K562 (cell line): ENCODE measurements at regions not wholly inside any gene's neighbourhood (a gene's known extent, or its start where the extent isn't known, plus 50 kb on each side); places are given as distances from the start of the nearest gene placed in this dataset.

ENCODE experiments used
- ATAC-seq: fragments of 200-7000 bp; cut with Tn5 transposase; 3 replicates; pipeline ENCODE4 v1.9.1; 2020; ENCODE audit warnings: moderate library complexity
- BruUV-seq: library from RNA; stranded (reverse); fragments of 400-500 nt; replicated peaks from 2 replicates; lab custom pipeline; 2021; lab: Mats Ljungman, UMichigan
- CTCF ChIA-PET: fragments of 300-600 bp; formaldehyde crosslinking; extraction: SDS; loops from one replicate; lab custom pipeline; 2021; ENCODE audit warnings: low intra/inter-chr PET ratio; lab: Yijun Ruan, JAX
- POLR2A ChIA-PET: fragments of 300-600, 350-650 bp; sonication (Branson Sonifier 250); formaldehyde crosslinking; extraction: SDS; loops from one replicate; lab custom pipeline; 2021; ENCODE audit warnings: antibody characterized with exemption, inconsistent platforms; lab: Yijun Ruan, JAX
- DNase-seq, 4 experiments: peaks; one replicate each; pipeline versions ENCODE4 v3.0.0 to v3.0.0-alpha.2; 2011 to 2018; ENCODE audit warnings: low spot score in 3 of 4, mixed read lengths in 3 of 4; ENCODE audit errors: extremely low read depth in 1 of 4
- FAIRE-seq: peaks from 2 replicates; lab custom pipeline; 2011; peaks lifted over from hg19 to GRCh38; lab: Jason Lieb, UNC
- H2AFZ ChIP-seq: 2 replicates; pipeline ENCODE4 v1.6.0; 2011; ENCODE audit warnings: low read depth, low read length, control low read depth, inconsistent platforms
- H3K27ac ChIP-seq: fragments of 200-600 bp; 3 replicates; pipeline ENCODE4 v1.8.0; 2011; ENCODE audit warnings: low read depth, mild to moderate bottlenecking, control low read depth, inconsistent platforms, low read length, moderate library complexity, mixed read lengths; ENCODE audit errors: extremely low read depth
- H3K27me3 ChIP-seq, 2 experiments: fragments of 300-600 bp in 1 of 2; 2 replicates in 1 of 2; 3 replicates in 1 of 2; pipeline versions ENCODE4 v1.6.0 to v1.8.0; 2011; ENCODE audit warnings: inconsistent platforms in 2 of 2, low read length in 2 of 2, mild to moderate bottlenecking in 1 of 2, mixed read lengths in 1 of 2, moderate library complexity in 1 of 2; ENCODE audit not compliant: control insufficient read depth in 2 of 2, insufficient read depth in 2 of 2
- H3K36me3 ChIP-seq: fragments of 300-600 bp; 3 replicates; pipeline ENCODE4 v1.8.0; 2011; ENCODE audit warnings: mild to moderate bottlenecking, low read length, inconsistent platforms; ENCODE audit not compliant: control insufficient read depth, insufficient read depth
- H3K4me1 ChIP-seq, 2 experiments: fragments of 200-600 bp in 1 of 2; replicated peaks in 1 of 2; 2 replicates in 1 of 2; 3 replicates in 1 of 2; pipeline versions ENCODE4 v1.5.1 to v1.8.0; 2011; ENCODE audit warnings: inconsistent platforms in 2 of 2, low read length in 2 of 2, mild to moderate bottlenecking in 1 of 2, mixed read lengths in 1 of 2, moderate library complexity in 1 of 2; ENCODE audit not compliant: control insufficient read depth in 2 of 2, insufficient read depth in 2 of 2
- H3K4me2 ChIP-seq: 2 replicates; pipeline ENCODE4 v1.6.1; 2011; ENCODE audit warnings: low read length, control low read depth, inconsistent platforms, mixed read lengths; ENCODE audit not compliant: insufficient read depth
- H3K4me3 ChIP-seq: fragments of 200-600 bp; sonication (generic), shearing (Covaris generic); 2 replicates; pipeline ENCODE4 v1.5.1; 2016; ENCODE audit warnings: control low read depth, inconsistent platforms
- H3K79me2 ChIP-seq: fragments of 200-600 bp; 3 replicates; pipeline ENCODE4 v1.8.0; 2011; ENCODE audit warnings: low read length, inconsistent platforms; ENCODE audit not compliant: control insufficient read depth, insufficient read depth
- H3K9ac ChIP-seq, 2 experiments: 2 replicates each; pipeline versions ENCODE4 v1.6.0 to v1.6.1; 2011; ENCODE audit warnings: low read depth in 2 of 2, low read length in 2 of 2, control low read depth in 1 of 2, inconsistent platforms in 1 of 2, mild to moderate bottlenecking in 1 of 2, mixed read lengths in 1 of 2; ENCODE audit not compliant: insufficient read depth in 1 of 2
- H3K9me1 ChIP-seq: one replicate; pipeline ENCODE4 v1.6.0; 2011; ENCODE audit warnings: inconsistent platforms, mild to moderate bottlenecking, low read length, moderate library complexity; ENCODE audit not compliant: control insufficient read depth, insufficient read depth
- H3K9me3 ChIP-seq: replicated peaks from 2 replicates; pipeline ENCODE4 v1.5.1; 2011; ENCODE audit warnings: low read depth, low read length, inconsistent platforms; ENCODE audit not compliant: control insufficient read depth, insufficient read depth
- H4K20me1 ChIP-seq: replicated peaks from 2 replicates; pipeline ENCODE4 v1.6.1; 2011; ENCODE audit warnings: low read length, inconsistent platforms, mixed read lengths; ENCODE audit not compliant: control insufficient read depth, insufficient read depth
- ETS2 ChIP-seq: IDR thresholded peaks from 2 replicates; pipeline ENCODE4 v1.6.1; 2016; ENCODE audit warnings: borderline replicate concordance, missing genetic modification characterization, mild to moderate bottlenecking, moderate library complexity, missing compliant biosample characterization; ENCODE audit not compliant: poor library complexity, severe bottlenecking
- KLF1 ChIP-seq: fragments of 450-650 bp; IDR thresholded peaks from 2 replicates; pipeline ENCODE4 v1.6.1; 2016; ENCODE audit warnings: missing genetic modification characterization, missing compliant biosample characterization
- NELFE ChIP-seq: IDR thresholded peaks from 2 replicates; pipeline ENCODE4 v1.6.1; 2011; ENCODE audit warnings: mild to moderate bottlenecking; ENCODE audit not compliant: insufficient read depth, insufficient read length
- NR2C2 ChIP-seq, 2 experiments: fragments of 200-800 bp in 1 of 2; sonication (Bioruptor generic) in 1 of 2; sonication (generic) in 1 of 2; formaldehyde crosslinking in 1 of 2; IDR thresholded peaks; 2 replicates each; pipeline versions ENCODE4 v1.6.1 to v1.8.0; 2016 to 2022; ENCODE audit warnings: mild to moderate bottlenecking in 1 of 2, missing compliant biosample characterization in 1 of 2, missing genetic modification characterization in 1 of 2, missing genetic modification reagents in 1 of 2
- NR2F6 ChIP-seq: fragments of 450-650 bp; formaldehyde crosslinking; IDR thresholded peaks from 2 replicates; pipeline ENCODE4 v1.4.0; 2020; ENCODE audit warnings: mild to moderate bottlenecking
- SIN3B ChIP-seq: fragments of 450-650 bp; IDR thresholded peaks from 2 replicates; pipeline ENCODE4 v1.6.1; 2017; ENCODE audit warnings: low read depth, mild to moderate bottlenecking, moderate library complexity
- SRSF1 ChIP-seq: fragments of 200-400 bp; formaldehyde crosslinking; IDR thresholded peaks from 2 replicates; pipeline ENCODE4 v1.6.1; 2017; ENCODE audit warnings: mild to moderate bottlenecking, low read depth, low read length, moderate library complexity
- ZFPM2 ChIP-seq: fragments of 250-450 bp; sonication (Bioruptor Pico); IDR thresholded peaks from 2 replicates; pipeline ENCODE4 v1.5.1; 2022; ENCODE audit warnings: mild to moderate bottlenecking
- ZNF217 ChIP-seq: sonication (generic); formaldehyde crosslinking; IDR thresholded peaks from 2 replicates; pipeline ENCODE4 v1.8.0; 2022; ENCODE audit warnings: mild to moderate bottlenecking, missing genetic modification reagents
- in situ Hi-C: fragments of 300-500 bp; cut with MboI; formaldehyde crosslinking; loops from 4 replicates; pipeline ENCODE4 v1.15.0; 2018; ENCODE audit warnings: inconsistent platforms, mixed read lengths
- intact Hi-C: fragments of 100-400 bp; cut with micrococcal nuclease; formaldehyde crosslinking; loops from 2 replicates; pipeline ENCODE4 v1.14.2; 2022
- TF ChIP-seq, protein P1 (sequence below): conservative IDR thresholded peaks from 2 replicates; pipeline ENCODE4 v1.6.1; 2011; ENCODE audit warnings: low read depth, mild to moderate bottlenecking, low read length; ENCODE audit not compliant: control insufficient read depth

DNA sequence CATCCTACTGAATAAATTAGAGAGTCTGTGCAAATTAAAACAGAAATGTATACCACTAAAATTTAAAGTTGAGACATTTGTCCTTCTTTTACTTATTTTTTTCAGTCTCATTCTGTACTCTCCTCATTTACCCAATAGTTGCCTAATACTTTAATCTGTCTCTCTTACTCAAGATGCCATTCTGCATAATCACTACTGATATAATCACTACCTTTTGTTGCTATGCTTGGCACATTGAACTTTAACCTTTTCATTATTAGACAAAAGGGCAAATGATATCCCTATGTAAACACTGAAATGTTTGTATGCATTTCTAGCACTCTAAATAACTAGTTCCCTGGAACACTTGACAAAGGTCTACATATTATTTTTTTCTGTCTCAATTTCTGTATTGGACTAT, 1108.3 kb upstream of the FLRT2 start:
- H3K27me3 ChIP-seq: no peaks in the 10 kb centered on the region
- H3K36me3 ChIP-seq: no peaks in the 10 kb centered on the region
- H4K20me1 ChIP-seq: no peaks in the 10 kb centered on the region
- in situ Hi-C loops: no loop called here
- CTCF ChIA-PET: no interaction called here
- DNase-seq: no peak
- TF ChIP-seq NR2C2 (CRISPR knock-in tag; IDR thresholded peaks at IDR 0.05): no peak
- no peak for TF ChIP-seq NR2C2 (tag; IDR thresholded peaks at IDR 0.05)
- no peak for TF ChIP-seq ETS2 (tag)
- TF ChIP-seq ZFPM2: no peak
- TF ChIP-seq ZNF217 (CRISPR knock-in tag): no peak
- no peak for TF ChIP-seq NELFE
- TF ChIP-seq NR2F6 (CRISPR knock-in tag): no peak
- no peak for TF ChIP-seq SIN3B
- no peak for TF ChIP-seq SRSF1
- TF ChIP-seq, protein P1, sequence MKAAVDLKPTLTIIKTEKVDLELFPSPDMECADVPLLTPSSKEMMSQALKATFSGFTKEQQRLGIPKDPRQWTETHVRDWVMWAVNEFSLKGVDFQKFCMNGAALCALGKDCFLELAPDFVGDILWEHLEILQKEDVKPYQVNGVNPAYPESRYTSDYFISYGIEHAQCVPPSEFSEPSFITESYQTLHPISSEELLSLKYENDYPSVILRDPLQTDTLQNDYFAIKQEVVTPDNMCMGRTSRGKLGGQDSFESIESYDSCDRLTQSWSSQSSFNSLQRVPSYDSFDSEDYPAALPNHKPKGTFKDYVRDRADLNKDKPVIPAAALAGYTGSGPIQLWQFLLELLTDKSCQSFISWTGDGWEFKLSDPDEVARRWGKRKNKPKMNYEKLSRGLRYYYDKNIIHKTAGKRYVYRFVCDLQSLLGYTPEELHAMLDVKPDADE: no peak
- TF ChIP-seq KLF1 (tag): no peak
- no peak overlapping the region for H2AFZ ChIP-seq
- no TSS peak for BruUV-seq
- H3K9me3 ChIP-seq: no peaks in the 10 kb centered on the region
- no peaks in the 10 kb centered on the region for H3K79me2 ChIP-seq
- no peaks in the 10 kb centered on the region for H3K9me1 ChIP-seq
- FAIRE-seq: no peak
- intact Hi-C loops: no loop called here
- H3K9ac ChIP-seq: no peak overlapping the region
- POLR2A ChIA-PET: no interaction called here
- no peak for ATAC-seq
- H3K4me2 ChIP-seq: no peak overlapping the region
- no peaks in the 10 kb centered on the region for H3K4me1 ChIP-seq
- no peak overlapping the region for H3K27ac ChIP-seq
- H3K4me3 ChIP-seq: no peak overlapping the region
